ENCODE measurements at regions not wholly inside any gene's neighbourhood (a gene's known extent, or its start where the extent isn't known, plus 50 kb on each side); places are given as distances from the start of the nearest gene placed in this dataset.

GRCh38 chr14:85416771-85417170 is 113.2 kb upstream of the FLRT2 start:
- DNase-seq (no peak), ATAC-seq (no peak)
- intact Hi-C loops (cut with DNase I, micrococcal nuclease): no loop called here
- no peak for TF ChIP-seq CTCF (IDR thresholded peaks at IDR 0.05)
- Histone ChIP-seq H3K9me3 (no peaks in the 10 kb centered on the region), H3K4me1 (ENCODE audit: low read depth) (no peaks in the 10 kb centered on the region), H3K4me3 (no peak overlapping the region), H3K36me3 (ENCODE audit: low read depth) (no peaks in the 10 kb centered on the region)

GRCh38 chr14:85417396-85417795 is 112.5 kb upstream of the FLRT2 start:
- ATAC-seq (no peak), DNase-seq (no peak)
- intact Hi-C loops (cut with DNase I, micrococcal nuclease): no loop called here
- TF ChIP-seq CTCF (IDR thresholded peaks at IDR 0.05): no peak
- H3K9me3 ChIP-seq: no peaks in the 10 kb centered on the region
- H3K4me1 ChIP-seq (ENCODE audit: low read depth): no peaks in the 10 kb centered on the region
- H3K4me3 ChIP-seq: no peak overlapping the region
- H3K36me3 ChIP-seq (ENCODE audit: low read depth): no peaks in the 10 kb centered on the region

- no peak overlapping the region for H3K4me3 ChIP-seq
- H3K36me3 ChIP-seq (ENCODE audit: low read depth): no peaks in the 10 kb centered on the region
- no peaks in the 10 kb centered on the region for H3K9me3 ChIP-seq
- intact Hi-C loops (cut with DNase I, micrococcal nuclease): no loop called here
- ATAC-seq: no peak
- no peaks in the 10 kb centered on the region for H3K4me1 ChIP-seq (ENCODE audit: low read depth)
- no peak for TF ChIP-seq CTCF (IDR thresholded peaks at IDR 0.05)
- no peak for DNase-seq
Observed at GRCh38 chr14:85418721-85419120, 111.2 kb upstream of the FLRT2 start.

GRCh38 chr14:85420278-85420677 is 109.7 kb upstream of the FLRT2 start:
- no peaks in the 10 kb centered on the region for H3K4me1 ChIP-seq (ENCODE audit: low read depth)
- intact Hi-C loops (cut with DNase I, micrococcal nuclease): no loop called here
- ATAC-seq: no peak
- no peaks in the 10 kb centered on the region for H3K36me3 ChIP-seq (ENCODE audit: low read depth)
- TF ChIP-seq CTCF (IDR thresholded peaks at IDR 0.05): no peak
- no peak overlapping the region for H3K4me3 ChIP-seq
- DNase-seq: no peak
- H3K9me3 ChIP-seq: no peaks in the 10 kb centered on the region

GRCh38 chr14:85420707-85421106 is 109.2 kb upstream of the FLRT2 start:
- intact Hi-C loops (cut with DNase I, micrococcal nuclease): no loop called here
- DNase-seq (no peak), ATAC-seq (no peak)
- Histone ChIP-seq H3K9me3 (no peaks in the 10 kb centered on the region), H3K4me1 (ENCODE audit: low read depth) (no peaks in the 10 kb centered on the region), H3K4me3 (no peak overlapping the region), H3K36me3 (ENCODE audit: low read depth) (no peaks in the 10 kb centered on the region)
- TF ChIP-seq CTCF (IDR thresholded peaks at IDR 0.05): no peak

- Histone ChIP-seq H3K9me3 (no peaks in the 10 kb centered on the region), H3K4me3 (no peak overlapping the region), H3K4me1 (ENCODE audit: low read depth) (no peaks in the 10 kb centered on the region), H3K36me3 (ENCODE audit: low read depth) (no peaks in the 10 kb centered on the region)
- no peak for DNase-seq
- TF ChIP-seq CTCF (IDR thresholded peaks at IDR 0.05): no peak
- ATAC-seq: no peak
- intact Hi-C loops (cut with DNase I, micrococcal nuclease): no loop called here
Observed at GRCh38 chr14:85421186-85421877, 108.6 kb upstream of the FLRT2 start.

Data from mucosa of descending colon (tissue), 3 donors.